IMR-90 (cell line): ENCODE measurements at regions not wholly inside any gene's neighbourhood (a gene's known extent, or its start where the extent isn't known, plus 50 kb on each side); places are given as distances from the start of the nearest gene placed in this dataset.

Experiments
- ATAC-seq: fragments of 200-7000 bp; cut with Tn5 transposase; 2 replicates; pipeline ENCODE4 v1.9.1; 2020; ENCODE audit warnings: low read depth, mild to moderate bottlenecking, moderate library complexity
- BruUV-seq: library from RNA; stranded (reverse); fragments of 400-500 nt; replicated peaks from 2 replicates; lab custom pipeline; 2021; lab: Mats Ljungman, UMichigan
- CTCF ChIA-PET: fragments of 300-600 bp; formaldehyde crosslinking; extraction: SDS; loops from one replicate; lab custom pipeline; 2021; ENCODE audit warnings: antibody characterized with exemption; lab: Yijun Ruan, JAX
- POLR2A ChIA-PET: fragments of 300-600 bp; sonication (Branson Sonifier 250); formaldehyde crosslinking; loops from one replicate; lab custom pipeline; 2022; ENCODE audit warnings: antibody characterized with exemption; ENCODE audit not compliant: unreplicated experiment; lab: Charles Lee
- DNase-seq: peaks from one replicate; pipeline ENCODE4 v3.0.0; 2013
- H2AFZ ChIP-seq: replicated peaks from 2 replicates; pipeline ENCODE3; 2013; ENCODE audit warnings: low read length, mild to moderate bottlenecking; ENCODE audit not compliant: poor library complexity
- H2AK5ac ChIP-seq: 2 replicates; pipeline ENCODE4 v1.6.1; 2013; ENCODE audit warnings: low read depth, low read length, inconsistent platforms
- H2AK9ac ChIP-seq: replicated peaks from 2 replicates; pipeline ENCODE3; 2013; ENCODE audit warnings: mild to moderate bottlenecking, low read depth, low read length, moderate library complexity; ENCODE audit not compliant: poor library complexity
- H2BK120ac ChIP-seq: 2 replicates; pipeline ENCODE4 v1.6.1; 2013; ENCODE audit warnings: low read depth, low read length, inconsistent platforms
- H2BK15ac ChIP-seq: 3 replicates; pipeline ENCODE4 v1.6.1; 2013; ENCODE audit warnings: low read depth, low read length, inconsistent platforms
- H2BK20ac ChIP-seq: 2 replicates; pipeline ENCODE4 v1.6.1; 2013; ENCODE audit warnings: low read depth, mild to moderate bottlenecking, inconsistent platforms, low read length, moderate library complexity
- H2BK5ac ChIP-seq: 2 replicates; pipeline ENCODE4 v1.6.1; 2013; ENCODE audit warnings: mild to moderate bottlenecking, low read depth, low read length, inconsistent platforms; ENCODE audit not compliant: poor library complexity, severe bottlenecking
- H3K14ac ChIP-seq: replicated peaks from 2 replicates; pipeline ENCODE4 v1.6.1; 2013; ENCODE audit warnings: low read depth, low read length, inconsistent platforms
- H3K18ac ChIP-seq: 2 replicates; pipeline ENCODE4 v1.6.1; 2013; ENCODE audit warnings: low read depth, low read length, control low read depth
- H3K23ac ChIP-seq: 2 replicates; pipeline ENCODE4 v1.6.1; 2013; ENCODE audit warnings: low read depth, low read length, inconsistent platforms
- H3K27ac ChIP-seq: 2 replicates; pipeline ENCODE4 v1.5.1; 2013; ENCODE audit warnings: mild to moderate bottlenecking, control low read depth, low read length; ENCODE audit not compliant: insufficient read depth
- H3K27me3 ChIP-seq: 2 replicates; pipeline ENCODE4 v1.6.1; 2013; ENCODE audit warnings: low read length; ENCODE audit not compliant: control insufficient read depth, insufficient read depth
- H3K36me3 ChIP-seq: 2 replicates; pipeline ENCODE4 v1.6.1; 2013; ENCODE audit warnings: low read length, mixed read lengths; ENCODE audit not compliant: control insufficient read depth, insufficient read depth
- H3K4ac ChIP-seq: 2 replicates; pipeline ENCODE4 v1.6.1; 2013; ENCODE audit warnings: low read depth, low read length, inconsistent platforms
- H3K4me1 ChIP-seq: 2 replicates; pipeline ENCODE4 v1.6.1; 2013; ENCODE audit warnings: low read length, mixed read lengths; ENCODE audit not compliant: control insufficient read depth, insufficient read depth
- H3K4me2 ChIP-seq: 2 replicates; pipeline ENCODE4 v1.6.1; 2013; ENCODE audit warnings: low read depth, mild to moderate bottlenecking, control low read depth, low read length, moderate library complexity
- H3K4me3 ChIP-seq: 2 replicates; pipeline ENCODE4 v1.5.1; 2013; ENCODE audit warnings: low read depth, mild to moderate bottlenecking, control low read depth, low read length, moderate library complexity; ENCODE audit not compliant: insufficient read depth
- H3K56ac ChIP-seq: 2 replicates; pipeline ENCODE4 v1.6.1; 2013; ENCODE audit warnings: low read length, inconsistent platforms; ENCODE audit not compliant: insufficient read depth; ENCODE audit errors: extremely low read depth
- H3K79me1 ChIP-seq, 2 experiments: 2 replicates each; pipeline ENCODE4 v1.6.1; 2013; ENCODE audit warnings: low read length in 2 of 2, inconsistent platforms in 1 of 2, low read depth in 1 of 2
- H3K9ac ChIP-seq: 2 replicates; pipeline ENCODE4 v1.6.1; 2013; ENCODE audit warnings: low read depth, low read length, control low read depth
- H3K9me1 ChIP-seq: 2 replicates; pipeline ENCODE4 v1.6.1; 2013; ENCODE audit warnings: low read length, inconsistent platforms; ENCODE audit not compliant: insufficient read depth
- H3K9me3 ChIP-seq: 2 replicates; pipeline ENCODE4 v1.6.1; 2013; ENCODE audit warnings: low read length; ENCODE audit not compliant: control insufficient read depth, insufficient read depth
- H4K20me1 ChIP-seq: 2 replicates; pipeline ENCODE4 v1.6.1; 2013; ENCODE audit warnings: low read length, inconsistent platforms; ENCODE audit not compliant: insufficient read depth
- H4K5ac ChIP-seq: 2 replicates; pipeline ENCODE4 v1.6.1; 2013; ENCODE audit warnings: mild to moderate bottlenecking, low read depth, low read length, control low read depth
- H4K8ac ChIP-seq, 2 experiments: 2 replicates each; pipeline ENCODE4 v1.6.1; 2013; ENCODE audit warnings: low read depth in 2 of 2, low read length in 2 of 2, control low read depth in 1 of 2, inconsistent platforms in 1 of 2
- H4K91ac ChIP-seq: 2 replicates; pipeline ENCODE4 v1.6.1; 2013; ENCODE audit warnings: low read depth, low read length, inconsistent platforms; ENCODE audit not compliant: insufficient read depth
- BHLHE40 ChIP-seq: fragments of 150-350 bp; IDR thresholded peaks from 2 replicates; pipeline ENCODE4 v1.6.1; 2016; ENCODE audit warnings: mild to moderate bottlenecking, low read depth, low read length
- CHD1 ChIP-seq: IDR thresholded peaks from 2 replicates; pipeline ENCODE4 v1.6.1; 2012; ENCODE audit warnings: low read depth, low read length, improper control_type of control experiment
- FOS ChIP-seq: fragments of 150-350 bp; IDR thresholded peaks from 2 replicates; pipeline ENCODE4 v1.6.1; 2016; ENCODE audit warnings: low read depth, low read length
- POLR2A ChIP-seq: IDR thresholded peaks from 2 replicates; pipeline ENCODE4 v1.6.1; 2012; ENCODE audit warnings: mild to moderate bottlenecking, low read depth, low read length
- RAD21 ChIP-seq: IDR thresholded peaks from 2 replicates; pipeline ENCODE4 v1.6.1; 2012; ENCODE audit warnings: low read length, improper control_type of control experiment
- RCOR1 ChIP-seq: IDR thresholded peaks from 2 replicates; pipeline ENCODE4 v1.6.1; 2012; ENCODE audit warnings: mild to moderate bottlenecking, low read length, improper control_type of control experiment; ENCODE audit not compliant: insufficient replicate concordance
- WGBS, 2 experiments: methylation state at CpG; one replicate each; pipeline versions ENCODE4 v1.1.5 to v1.1.7; 2013; ENCODE audit warnings: missing lambda C conversion rate in 2 of 2; ENCODE audit not compliant: insufficient read length in 1 of 2; ENCODE audit errors: extremely low coverage in 2 of 2; 5-methylcytosine and 5-hydroxymethylcytosine counted together
- dilution Hi-C: fragments of 300-500 bp; cut with HindIII; formaldehyde crosslinking; loops from one replicate; pipeline ENCODE4 v1.14.3; 2018; ENCODE audit warnings: low sequenced_read_pairs; ENCODE audit not compliant: unreplicated experiment
- in situ Hi-C: fragments of 300-500 bp; cut with MboI; formaldehyde crosslinking; loops from 3 replicates; pipeline ENCODE4 v1.14.3; 2019; ENCODE audit warnings: low sequenced_read_pairs, inconsistent platforms, mixed read lengths
- intact Hi-C: fragments of 100-400 bp; cut with micrococcal nuclease; formaldehyde crosslinking; loops from 2 replicates; pipeline ENCODE4 v1.10.0; 2022
- TF ChIP-seq, protein P1 (sequence below): conservative IDR thresholded peaks from 2 replicates; pipeline ENCODE4 v1.5.1; 2012; ENCODE audit warnings: mild to moderate bottlenecking, low read depth, low read length, improper control_type of control experiment

DNA sequence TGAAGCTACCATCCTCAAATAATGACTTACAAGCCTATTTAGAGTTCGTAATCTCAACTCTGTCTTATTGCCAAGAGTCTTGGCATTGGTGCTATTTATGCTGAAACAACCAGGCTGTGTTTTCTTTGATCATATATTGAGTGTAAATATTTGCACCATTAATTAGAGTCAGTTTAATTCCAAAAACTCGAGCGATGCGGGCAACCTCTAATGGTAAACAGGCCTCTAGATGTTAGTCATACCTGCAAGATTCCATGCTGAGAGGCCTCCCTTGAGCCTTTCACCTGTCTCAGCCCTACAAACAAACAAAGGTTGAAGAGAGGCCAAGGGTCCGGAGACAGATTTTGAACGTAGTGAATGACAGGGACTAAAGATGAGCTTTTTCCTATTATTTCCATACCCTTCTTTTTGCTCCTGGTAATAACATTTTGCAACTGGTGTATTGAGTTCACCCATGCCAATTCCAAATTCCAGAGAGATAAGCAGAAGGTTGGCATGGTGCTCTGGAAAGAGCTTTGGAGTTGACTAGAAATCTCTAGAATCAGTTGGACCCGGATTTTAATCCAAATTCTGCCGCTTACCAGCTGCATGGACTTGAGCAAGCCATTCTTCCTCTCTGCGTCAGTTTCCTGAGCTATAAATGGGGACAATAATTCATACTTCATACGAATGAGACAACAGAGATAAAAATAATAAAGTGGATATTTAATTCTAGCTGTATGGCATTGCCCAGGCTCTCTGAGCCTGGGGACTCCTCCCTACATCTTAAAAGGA lies 99.1 kb upstream of the ANO1 start:
- Histone ChIP-seq H2BK5ac (no peak overlapping the region), H3K27ac (no peak overlapping the region), H2BK15ac (peak overlapping the region; percentile 33; the same call in 1 of the 3 replicates), H3K79me1 (no peaks in the 10 kb centered on the region), H4K91ac (no peak overlapping the region), H3K56ac (no peak overlapping the region), H3K9me3 (no peaks in the 10 kb centered on the region), H4K5ac (no peak overlapping the region), H3K9me1 (peaks cover 12% of the 10 kb centered on the region), H4K20me1 (no peaks in the 10 kb centered on the region), H2BK120ac (peak overlapping the region; percentile 70; the same call in 1 of the 2 replicates), H3K18ac (no peak overlapping the region), H3K4ac (no peak overlapping the region), H3K4me2 (no peak overlapping the region), H3K4me3 (no peak overlapping the region), H3K9ac (no peak overlapping the region), H2AFZ (no peak overlapping the region), H3K4me1 (peaks cover 10% of the 10 kb centered on the region), H3K36me3 (no peaks in the 10 kb centered on the region), H2AK9ac (no peak overlapping the region), H3K14ac (no peak overlapping the region), H3K27me3 (no peaks in the 10 kb centered on the region), H4K8ac (no peak overlapping the region), H2AK5ac (0 out of 2 replicates have a peak overlapping the region, but pooled peaks have one; percentile 68), H3K23ac (no peak overlapping the region), H2BK20ac (peak overlapping the region; percentile 69; the same call in 1 of the 2 replicates)
- no TSS peak for BruUV-seq
- intact Hi-C loops: no loop called here
- dilution Hi-C loops: no loop called here
- TF ChIP-seq RCOR1 (no peak), RAD21 (no peak), BHLHE40 (no peak), POLR2A (no peak), FOS (no peak), CHD1 (no peak)
- TF ChIP-seq, protein P1, sequence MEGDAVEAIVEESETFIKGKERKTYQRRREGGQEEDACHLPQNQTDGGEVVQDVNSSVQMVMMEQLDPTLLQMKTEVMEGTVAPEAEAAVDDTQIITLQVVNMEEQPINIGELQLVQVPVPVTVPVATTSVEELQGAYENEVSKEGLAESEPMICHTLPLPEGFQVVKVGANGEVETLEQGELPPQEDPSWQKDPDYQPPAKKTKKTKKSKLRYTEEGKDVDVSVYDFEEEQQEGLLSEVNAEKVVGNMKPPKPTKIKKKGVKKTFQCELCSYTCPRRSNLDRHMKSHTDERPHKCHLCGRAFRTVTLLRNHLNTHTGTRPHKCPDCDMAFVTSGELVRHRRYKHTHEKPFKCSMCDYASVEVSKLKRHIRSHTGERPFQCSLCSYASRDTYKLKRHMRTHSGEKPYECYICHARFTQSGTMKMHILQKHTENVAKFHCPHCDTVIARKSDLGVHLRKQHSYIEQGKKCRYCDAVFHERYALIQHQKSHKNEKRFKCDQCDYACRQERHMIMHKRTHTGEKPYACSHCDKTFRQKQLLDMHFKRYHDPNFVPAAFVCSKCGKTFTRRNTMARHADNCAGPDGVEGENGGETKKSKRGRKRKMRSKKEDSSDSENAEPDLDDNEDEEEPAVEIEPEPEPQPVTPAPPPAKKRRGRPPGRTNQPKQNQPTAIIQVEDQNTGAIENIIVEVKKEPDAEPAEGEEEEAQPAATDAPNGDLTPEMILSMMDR: no peak
- ChIA-PET CTCF (interaction anchor here (1.2 kb wide), 1 partner anchor 10 kb away, joined by 4 read pairs; no protein-coding TSS in a partner anchor), POLR2A (interaction anchor here (0.6 kb wide), 1 partner anchor 19 kb away, joined by 8 read pairs; no protein-coding TSS in a partner anchor)
- no CpG with 5 or more reads among the region's 10 CpGs for WGBS, 2 experiments
- in situ Hi-C loops: no loop called here
- DNase-seq (no peak), ATAC-seq (no peak)
